ENCODE measurements at regions not wholly inside any gene's neighbourhood (a gene's known extent, or its start where the extent isn't known, plus 50 kb on each side); places are given as distances from the start of the nearest gene placed in this dataset.

DNA sequence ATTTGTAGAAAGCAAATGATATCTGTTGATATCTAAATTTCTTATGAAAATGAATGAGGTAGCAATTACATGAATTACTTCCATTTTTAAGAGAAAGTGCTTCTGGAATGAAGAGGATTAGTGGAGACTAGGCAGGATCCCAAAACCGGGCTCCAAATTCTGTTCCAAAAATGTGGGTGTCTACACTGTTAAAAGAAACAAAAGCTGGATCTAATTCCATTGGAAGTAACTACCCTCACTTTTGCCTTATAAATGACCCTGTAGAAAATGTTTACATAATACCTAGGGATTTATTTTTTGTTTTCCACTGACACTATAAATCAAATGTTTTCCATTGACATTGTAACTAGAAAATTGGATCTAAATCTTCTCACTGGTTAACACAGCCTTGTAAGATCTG, 454.9 kb upstream of the JARID2 start:
- no peak for TF ChIP-seq POLR2A (IDR thresholded peaks at IDR 0.05)
- TF ChIP-seq, protein P1, sequence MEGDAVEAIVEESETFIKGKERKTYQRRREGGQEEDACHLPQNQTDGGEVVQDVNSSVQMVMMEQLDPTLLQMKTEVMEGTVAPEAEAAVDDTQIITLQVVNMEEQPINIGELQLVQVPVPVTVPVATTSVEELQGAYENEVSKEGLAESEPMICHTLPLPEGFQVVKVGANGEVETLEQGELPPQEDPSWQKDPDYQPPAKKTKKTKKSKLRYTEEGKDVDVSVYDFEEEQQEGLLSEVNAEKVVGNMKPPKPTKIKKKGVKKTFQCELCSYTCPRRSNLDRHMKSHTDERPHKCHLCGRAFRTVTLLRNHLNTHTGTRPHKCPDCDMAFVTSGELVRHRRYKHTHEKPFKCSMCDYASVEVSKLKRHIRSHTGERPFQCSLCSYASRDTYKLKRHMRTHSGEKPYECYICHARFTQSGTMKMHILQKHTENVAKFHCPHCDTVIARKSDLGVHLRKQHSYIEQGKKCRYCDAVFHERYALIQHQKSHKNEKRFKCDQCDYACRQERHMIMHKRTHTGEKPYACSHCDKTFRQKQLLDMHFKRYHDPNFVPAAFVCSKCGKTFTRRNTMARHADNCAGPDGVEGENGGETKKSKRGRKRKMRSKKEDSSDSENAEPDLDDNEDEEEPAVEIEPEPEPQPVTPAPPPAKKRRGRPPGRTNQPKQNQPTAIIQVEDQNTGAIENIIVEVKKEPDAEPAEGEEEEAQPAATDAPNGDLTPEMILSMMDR (IDR thresholded peaks at IDR 0.05), result no peak
